K562 (cell line): ENCODE measurements at regions not wholly inside any gene's neighbourhood (a gene's known extent, or its start where the extent isn't known, plus 50 kb on each side); places are given as distances from the start of the nearest gene placed in this dataset.

Experiments
- ATAC-seq: fragments of 200-7000 bp; cut with Tn5 transposase; 3 replicates; pipeline ENCODE4 v1.9.1; 2020; ENCODE audit warnings: moderate library complexity
- BruUV-seq: library from RNA; stranded (reverse); fragments of 400-500 nt; replicated peaks from 2 replicates; lab custom pipeline; 2021; lab: Mats Ljungman, UMichigan
- CTCF ChIA-PET: fragments of 300-600 bp; formaldehyde crosslinking; extraction: SDS; loops from one replicate; lab custom pipeline; 2021; ENCODE audit warnings: low intra/inter-chr PET ratio; lab: Yijun Ruan, JAX
- POLR2A ChIA-PET: fragments of 300-600, 350-650 bp; sonication (Branson Sonifier 250); formaldehyde crosslinking; extraction: SDS; loops from one replicate; lab custom pipeline; 2021; ENCODE audit warnings: antibody characterized with exemption, inconsistent platforms; lab: Yijun Ruan, JAX
- DNase-seq, 4 experiments: peaks; one replicate each; pipeline versions ENCODE4 v3.0.0 to v3.0.0-alpha.2; 2011 to 2018; ENCODE audit warnings: low spot score in 3 of 4, mixed read lengths in 3 of 4; ENCODE audit errors: extremely low read depth in 1 of 4
- FAIRE-seq: peaks from 2 replicates; lab custom pipeline; 2011; peaks lifted over from hg19 to GRCh38; lab: Jason Lieb, UNC
- H2AFZ ChIP-seq: 2 replicates; pipeline ENCODE4 v1.6.0; 2011; ENCODE audit warnings: low read depth, low read length, control low read depth, inconsistent platforms
- H3K27ac ChIP-seq: fragments of 200-600 bp; 3 replicates; pipeline ENCODE4 v1.8.0; 2011; ENCODE audit warnings: low read depth, mild to moderate bottlenecking, control low read depth, inconsistent platforms, low read length, moderate library complexity, mixed read lengths; ENCODE audit errors: extremely low read depth
- H3K27me3 ChIP-seq, 2 experiments: fragments of 300-600 bp in 1 of 2; 2 replicates in 1 of 2; 3 replicates in 1 of 2; pipeline versions ENCODE4 v1.6.0 to v1.8.0; 2011; ENCODE audit warnings: inconsistent platforms in 2 of 2, low read length in 2 of 2, mild to moderate bottlenecking in 1 of 2, mixed read lengths in 1 of 2, moderate library complexity in 1 of 2; ENCODE audit not compliant: control insufficient read depth in 2 of 2, insufficient read depth in 2 of 2
- H3K36me3 ChIP-seq: fragments of 300-600 bp; 3 replicates; pipeline ENCODE4 v1.8.0; 2011; ENCODE audit warnings: mild to moderate bottlenecking, low read length, inconsistent platforms; ENCODE audit not compliant: control insufficient read depth, insufficient read depth
- H3K4me1 ChIP-seq, 2 experiments: fragments of 200-600 bp in 1 of 2; replicated peaks in 1 of 2; 2 replicates in 1 of 2; 3 replicates in 1 of 2; pipeline versions ENCODE4 v1.5.1 to v1.8.0; 2011; ENCODE audit warnings: inconsistent platforms in 2 of 2, low read length in 2 of 2, mild to moderate bottlenecking in 1 of 2, mixed read lengths in 1 of 2, moderate library complexity in 1 of 2; ENCODE audit not compliant: control insufficient read depth in 2 of 2, insufficient read depth in 2 of 2
- H3K4me2 ChIP-seq: 2 replicates; pipeline ENCODE4 v1.6.1; 2011; ENCODE audit warnings: low read length, control low read depth, inconsistent platforms, mixed read lengths; ENCODE audit not compliant: insufficient read depth
- H3K4me3 ChIP-seq: fragments of 200-600 bp; sonication (generic), shearing (Covaris generic); 2 replicates; pipeline ENCODE4 v1.5.1; 2016; ENCODE audit warnings: control low read depth, inconsistent platforms
- H3K79me2 ChIP-seq: fragments of 200-600 bp; 3 replicates; pipeline ENCODE4 v1.8.0; 2011; ENCODE audit warnings: low read length, inconsistent platforms; ENCODE audit not compliant: control insufficient read depth, insufficient read depth
- H3K9ac ChIP-seq, 2 experiments: 2 replicates each; pipeline versions ENCODE4 v1.6.0 to v1.6.1; 2011; ENCODE audit warnings: low read depth in 2 of 2, low read length in 2 of 2, control low read depth in 1 of 2, inconsistent platforms in 1 of 2, mild to moderate bottlenecking in 1 of 2, mixed read lengths in 1 of 2; ENCODE audit not compliant: insufficient read depth in 1 of 2
- H3K9me1 ChIP-seq: one replicate; pipeline ENCODE4 v1.6.0; 2011; ENCODE audit warnings: inconsistent platforms, mild to moderate bottlenecking, low read length, moderate library complexity; ENCODE audit not compliant: control insufficient read depth, insufficient read depth
- H3K9me3 ChIP-seq: replicated peaks from 2 replicates; pipeline ENCODE4 v1.5.1; 2011; ENCODE audit warnings: low read depth, low read length, inconsistent platforms; ENCODE audit not compliant: control insufficient read depth, insufficient read depth
- H4K20me1 ChIP-seq: replicated peaks from 2 replicates; pipeline ENCODE4 v1.6.1; 2011; ENCODE audit warnings: low read length, inconsistent platforms, mixed read lengths; ENCODE audit not compliant: control insufficient read depth, insufficient read depth
- CHD4 ChIP-seq: fragments of 200-600 bp; sonication (generic); IDR thresholded peaks from 3 replicates; pipeline ENCODE4 v1.6.1; 2012; ENCODE audit warnings: low read depth, mild to moderate bottlenecking, mixed read lengths, low read length, inconsistent platforms; ENCODE audit not compliant: insufficient read depth, insufficient replicate concordance, poor library complexity, severe bottlenecking
- IRF2 ChIP-seq: sonication (generic); formaldehyde crosslinking; IDR thresholded peaks from 2 replicates; pipeline ENCODE4 v1.8.1; 2022; ENCODE audit warnings: mild to moderate bottlenecking, missing genetic modification reagents
- NFE2 ChIP-seq: IDR thresholded peaks from 2 replicates; pipeline ENCODE4 v1.6.1; 2014; ENCODE audit warnings: antibody characterized with exemption, low read depth
- PCBP2 ChIP-seq: fragments of 200-400 bp; formaldehyde crosslinking; IDR thresholded peaks from 2 replicates; pipeline ENCODE4 v1.6.1; 2018; ENCODE audit warnings: low read length, low read depth, mild to moderate bottlenecking, moderate library complexity; ENCODE audit not compliant: poor library complexity, severe bottlenecking
- PRPF4 ChIP-seq: fragments of 200-400 bp; formaldehyde crosslinking; IDR thresholded peaks from one replicate; pipeline ENCODE4 v1.6.1; 2017; ENCODE audit warnings: low read length, low read depth, mild to moderate bottlenecking; ENCODE audit not compliant: insufficient read depth, poor library complexity, severe bottlenecking
- ZNF263 ChIP-seq: sonication (generic); formaldehyde crosslinking; IDR thresholded peaks from 2 replicates; pipeline ENCODE4 v1.8.0; 2022; ENCODE audit warnings: mild to moderate bottlenecking, missing genetic modification reagents, borderline replicate concordance
- ZNF764 ChIP-seq: fragments of 250-450 bp; sonication (Bioruptor Pico); IDR thresholded peaks from 2 replicates; pipeline ENCODE4 v1.4.0; 2020; ENCODE audit warnings: low read depth, mild to moderate bottlenecking, moderate library complexity
- WGBS: fragments of 100-300 bp; shearing (Covaris generic); methylation state at CpG from one replicate; pipeline ENCODE4 v1.1.6; 2016; ENCODE audit warnings: low coverage, mixed read lengths; ENCODE audit not compliant: insufficient coverage; ENCODE audit errors: missing lambda C conversion rate; 5-methylcytosine and 5-hydroxymethylcytosine counted together
- in situ Hi-C: fragments of 300-500 bp; cut with MboI; formaldehyde crosslinking; loops from 4 replicates; pipeline ENCODE4 v1.15.0; 2018; ENCODE audit warnings: inconsistent platforms, mixed read lengths
- intact Hi-C: fragments of 100-400 bp; cut with micrococcal nuclease; formaldehyde crosslinking; loops from 2 replicates; pipeline ENCODE4 v1.14.2; 2022
- TF ChIP-seq, protein P1 (sequence below): fragments of 250-450 bp; sonication (Bioruptor Pico); IDR thresholded peaks from 2 replicates; pipeline ENCODE4 v1.4.0; 2020; ENCODE audit warnings: borderline replicate concordance
- TF ChIP-seq, protein P2 (sequence below), 2 experiments: IDR thresholded peaks; 2 replicates each; pipeline ENCODE4 v1.6.1; 2011; ENCODE audit warnings: borderline replicate concordance in 1 of 2, control low read depth in 1 of 2, low read depth in 1 of 2, low read length in 1 of 2, mild to moderate bottlenecking in 1 of 2, mixed read lengths in 1 of 2, moderate library complexity in 1 of 2; ENCODE audit not compliant: insufficient read depth in 1 of 2, insufficient read length in 1 of 2, poor library complexity in 1 of 2, severe bottlenecking in 1 of 2; ENCODE audit errors: extremely low read depth in 1 of 2
- TF ChIP-seq, protein P3 (sequence below), 2 experiments: fragments of 450-650 bp; IDR thresholded peaks; 2 replicates each; pipeline ENCODE4 v1.6.1; 2016

DNA sequence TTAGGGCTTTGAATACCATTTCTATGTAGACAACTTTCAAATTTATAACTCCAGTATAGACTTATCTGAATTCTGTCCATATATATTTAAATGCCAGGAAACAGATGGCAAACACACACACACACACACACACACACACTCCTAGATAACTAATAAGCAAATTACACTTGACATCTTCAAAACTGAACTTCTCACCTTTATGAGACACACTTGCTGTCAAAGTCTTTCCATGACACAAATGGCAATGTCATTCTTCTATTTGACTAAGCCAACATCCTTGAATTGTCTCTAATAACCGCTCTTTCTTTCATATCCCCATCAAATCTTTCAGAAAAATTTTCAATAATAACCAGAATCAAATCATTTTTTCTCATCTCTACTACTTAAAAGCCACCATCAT, 402.4 kb downstream of the PCDH18 start (continued):
- TF ChIP-seq PRPF4 (no peak), ZNF263 (no peak)

DNA sequence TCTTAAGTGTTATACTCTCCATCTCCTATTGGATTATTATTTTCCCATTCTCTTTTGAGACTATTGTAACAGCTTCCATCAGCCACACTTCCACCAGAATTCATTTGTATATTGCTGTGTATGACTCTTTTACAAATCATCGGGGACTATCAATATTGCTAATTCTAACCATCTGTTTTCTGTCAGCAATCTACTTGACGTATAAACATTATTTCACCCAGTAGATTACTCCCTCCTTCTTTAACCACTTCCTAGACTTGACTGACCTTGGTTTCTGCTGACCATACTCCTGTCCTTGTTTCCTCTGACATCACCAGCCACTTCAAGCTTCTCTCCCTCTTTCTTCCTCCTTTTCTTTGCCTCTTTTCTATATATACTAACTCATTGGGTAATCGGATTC, 402.9 kb downstream of the PCDH18 start:
- no peaks in the 10 kb centered on the region for H3K9me1 ChIP-seq
- FAIRE-seq = no peak
- H2AFZ ChIP-seq = no peak overlapping the region
- no peak for DNase-seq
- H3K4me3 ChIP-seq = no peak overlapping the region
- BruUV-seq = no TSS peak
- in situ Hi-C loops (no loop called here), intact Hi-C loops (loop anchor here (10.0 kb wide), 1 partner anchor 1545 kb away; no protein-coding TSS in a partner anchor)
- H3K4me2 ChIP-seq = no peak overlapping the region
- ChIA-PET CTCF (no interaction called here), POLR2A (no interaction called here)
- H3K4me1 ChIP-seq = no peaks in the 10 kb centered on the region
- no peak overlapping the region for H3K27ac ChIP-seq
- H3K79me2 ChIP-seq = no peaks in the 10 kb centered on the region
- H3K9ac ChIP-seq = no peak overlapping the region
- no peaks in the 10 kb centered on the region for H4K20me1 ChIP-seq
- ATAC-seq = no peak
- H3K9me3 ChIP-seq = no peaks in the 10 kb centered on the region; the same call in 1 of the 2 replicates
- H3K27me3 ChIP-seq = no peaks in the 10 kb centered on the region
- H3K36me3 ChIP-seq = no peaks in the 10 kb centered on the region
- whole genome bisulfite sequencing = 2% methylated on average over 3 of the region's 3 CpGs
- TF ChIP-seq, protein P1, sequence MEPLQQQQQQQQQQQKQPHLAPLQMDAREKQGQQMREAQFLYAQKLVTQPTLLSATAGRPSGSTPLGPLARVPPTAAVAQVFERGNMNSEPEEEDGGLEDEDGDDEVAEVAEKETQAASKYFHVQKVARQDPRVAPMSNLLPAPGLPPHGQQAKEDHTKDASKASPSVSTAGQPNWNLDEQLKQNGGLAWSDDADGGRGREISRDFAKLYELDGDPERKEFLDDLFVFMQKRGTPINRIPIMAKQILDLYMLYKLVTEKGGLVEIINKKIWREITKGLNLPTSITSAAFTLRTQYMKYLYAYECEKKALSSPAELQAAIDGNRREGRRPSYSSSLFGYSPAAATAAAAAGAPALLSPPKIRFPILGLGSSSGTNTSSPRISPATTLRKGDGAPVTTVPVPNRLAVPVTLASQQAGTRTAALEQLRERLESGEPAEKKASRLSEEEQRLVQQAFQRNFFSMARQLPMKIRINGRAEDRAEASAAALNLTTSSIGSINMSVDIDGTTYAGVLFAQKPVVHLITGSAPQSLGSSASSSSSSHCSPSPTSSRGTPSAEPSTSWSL (CRISPR knock-in tag) = no peak
- TF ChIP-seq PCBP2 (no peak), NFE2 (no peak), CHD4 (no peak), IRF2 (CRISPR knock-in tag) (no peak), ZNF764 (CRISPR knock-in tag) (no peak)
- TF ChIP-seq, protein P2, sequence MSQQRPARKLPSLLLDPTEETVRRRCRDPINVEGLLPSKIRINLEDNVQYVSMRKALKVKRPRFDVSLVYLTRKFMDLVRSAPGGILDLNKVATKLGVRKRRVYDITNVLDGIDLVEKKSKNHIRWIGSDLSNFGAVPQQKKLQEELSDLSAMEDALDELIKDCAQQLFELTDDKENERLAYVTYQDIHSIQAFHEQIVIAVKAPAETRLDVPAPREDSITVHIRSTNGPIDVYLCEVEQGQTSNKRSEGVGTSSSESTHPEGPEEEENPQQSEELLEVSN (IDR thresholded peaks at IDR 0.05; ENCODE audit: borderline replicate concordance in 1 of 2, extremely low read depth in 1 of 2, insufficient read depth in 1 of 2, insufficient read length in 1 of 2, low read depth in 1 of 2, low read length in 1 of 2, poor library complexity in 1 of 2, severe bottlenecking in 1 of 2) = no peak
- TF ChIP-seq, protein P3, sequence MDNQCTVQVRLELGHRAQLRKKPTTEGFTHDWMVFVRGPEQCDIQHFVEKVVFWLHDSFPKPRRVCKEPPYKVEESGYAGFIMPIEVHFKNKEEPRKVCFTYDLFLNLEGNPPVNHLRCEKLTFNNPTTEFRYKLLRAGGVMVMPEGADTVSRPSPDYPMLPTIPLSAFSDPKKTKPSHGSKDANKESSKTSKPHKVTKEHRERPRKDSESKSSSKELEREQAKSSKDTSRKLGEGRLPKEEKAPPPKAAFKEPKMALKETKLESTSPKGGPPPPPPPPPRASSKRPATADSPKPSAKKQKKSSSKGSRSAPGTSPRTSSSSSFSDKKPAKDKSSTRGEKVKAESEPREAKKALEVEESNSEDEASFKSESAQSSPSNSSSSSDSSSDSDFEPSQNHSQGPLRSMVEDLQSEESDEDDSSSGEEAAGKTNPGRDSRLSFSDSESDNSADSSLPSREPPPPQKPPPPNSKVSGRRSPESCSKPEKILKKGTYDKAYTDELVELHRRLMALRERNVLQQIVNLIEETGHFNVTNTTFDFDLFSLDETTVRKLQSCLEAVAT (IDR thresholded peaks at IDR 0.05) = no peak
